ENCODE measurements at regions not wholly inside any gene's neighbourhood (a gene's known extent, or its start where the extent isn't known, plus 50 kb on each side); places are given as distances from the start of the nearest gene placed in this dataset.
A peak's percentile ranks its signal among the peaks of the same experiment; 100 is the strongest.

- H3K27ac ChIP-seq (replicated peaks) = no peak overlapping the region
- H3K4me3 ChIP-seq = no peak overlapping the region
- peaks cover 26% of the 10 kb centered on the region for H3K4me1 ChIP-seq
- TF ChIP-seq, protein P1, sequence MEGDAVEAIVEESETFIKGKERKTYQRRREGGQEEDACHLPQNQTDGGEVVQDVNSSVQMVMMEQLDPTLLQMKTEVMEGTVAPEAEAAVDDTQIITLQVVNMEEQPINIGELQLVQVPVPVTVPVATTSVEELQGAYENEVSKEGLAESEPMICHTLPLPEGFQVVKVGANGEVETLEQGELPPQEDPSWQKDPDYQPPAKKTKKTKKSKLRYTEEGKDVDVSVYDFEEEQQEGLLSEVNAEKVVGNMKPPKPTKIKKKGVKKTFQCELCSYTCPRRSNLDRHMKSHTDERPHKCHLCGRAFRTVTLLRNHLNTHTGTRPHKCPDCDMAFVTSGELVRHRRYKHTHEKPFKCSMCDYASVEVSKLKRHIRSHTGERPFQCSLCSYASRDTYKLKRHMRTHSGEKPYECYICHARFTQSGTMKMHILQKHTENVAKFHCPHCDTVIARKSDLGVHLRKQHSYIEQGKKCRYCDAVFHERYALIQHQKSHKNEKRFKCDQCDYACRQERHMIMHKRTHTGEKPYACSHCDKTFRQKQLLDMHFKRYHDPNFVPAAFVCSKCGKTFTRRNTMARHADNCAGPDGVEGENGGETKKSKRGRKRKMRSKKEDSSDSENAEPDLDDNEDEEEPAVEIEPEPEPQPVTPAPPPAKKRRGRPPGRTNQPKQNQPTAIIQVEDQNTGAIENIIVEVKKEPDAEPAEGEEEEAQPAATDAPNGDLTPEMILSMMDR (IDR thresholded peaks at IDR 0.05; ENCODE audit: borderline replicate concordance) = no peak
- H3K36me3 ChIP-seq = no peaks in the 10 kb centered on the region
- intact Hi-C loops (cut with micrococcal nuclease) = no loop called here
- no peaks in the 10 kb centered on the region for H3K9me3 ChIP-seq (replicated peaks)
- DNase-seq = no peak
- no peaks in the 10 kb centered on the region for H3K27me3 ChIP-seq (ENCODE audit: low read depth)
Observed at GRCh38 chr6:137727216-137727765, 139.8 kb upstream of the TNFAIP3 start.

- DNase-seq = peak; percentile 22
- H3K36me3 ChIP-seq = no peaks in the 10 kb centered on the region
- peaks cover 26% of the 10 kb centered on the region for H3K4me1 ChIP-seq
- no peaks in the 10 kb centered on the region for H3K27me3 ChIP-seq (ENCODE audit: low read depth)
- H3K4me3 ChIP-seq = peak overlapping the region; percentile 18
- TF ChIP-seq, protein P1 (IDR thresholded peaks at IDR 0.05; ENCODE audit: borderline replicate concordance) = no peak
- intact Hi-C loops (cut with micrococcal nuclease) = no loop called here
- H3K9me3 ChIP-seq (replicated peaks) = no peaks in the 10 kb centered on the region
- H3K27ac ChIP-seq (replicated peaks) = peak overlapping the region; percentile 70
Observed at GRCh38 chr6:137728386-137729349, 138.4 kb upstream of the TNFAIP3 start.

DNA sequence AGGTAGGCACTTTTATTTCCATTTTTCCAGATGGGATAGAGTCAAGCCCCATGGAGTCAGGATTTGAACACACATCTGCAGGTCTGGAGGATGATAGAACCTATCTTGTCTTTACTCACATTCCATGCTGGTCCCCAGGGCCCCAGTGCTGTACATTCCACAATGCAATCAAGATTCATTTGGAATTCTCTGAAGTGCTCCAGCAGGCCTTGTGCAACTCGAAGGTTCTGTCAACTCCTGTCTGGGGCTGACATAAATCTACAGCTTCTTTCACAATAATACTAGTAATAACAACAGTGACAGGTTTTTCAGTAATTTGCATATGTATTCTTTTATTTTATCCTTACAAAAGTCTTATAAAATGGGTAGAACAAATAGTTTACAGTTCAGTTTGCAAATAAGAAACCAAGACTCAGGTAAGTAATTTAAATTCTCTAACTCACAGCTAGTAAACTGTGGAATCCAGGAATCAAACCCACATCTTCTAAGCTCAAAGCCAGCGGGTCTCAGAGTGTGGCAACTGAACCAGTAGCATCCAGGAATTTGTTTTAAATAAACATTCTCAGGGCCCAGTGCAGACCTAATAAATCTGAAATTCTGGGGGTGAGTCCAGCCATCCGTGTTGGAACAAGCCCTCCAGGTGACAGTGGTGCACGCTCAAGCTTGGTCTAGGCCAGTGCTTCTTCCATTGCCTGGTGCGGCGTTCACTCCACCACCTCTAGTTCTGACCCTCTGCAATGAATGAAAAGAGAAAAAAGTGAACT, 137.0 kb upstream of the TNFAIP3 start:
- H3K36me3 ChIP-seq = no peaks in the 10 kb centered on the region
- H3K4me1 ChIP-seq = peaks cover 26% of the 10 kb centered on the region
- DNase-seq = no peak
- TF ChIP-seq, protein P1 (IDR thresholded peaks at IDR 0.05; ENCODE audit: borderline replicate concordance) = no peak
- H3K9me3 ChIP-seq (replicated peaks) = no peaks in the 10 kb centered on the region
- H3K27ac ChIP-seq (replicated peaks) = no peak overlapping the region
- intact Hi-C loops (cut with micrococcal nuclease) = no loop called here
- H3K4me3 ChIP-seq = no peak overlapping the region
- no peaks in the 10 kb centered on the region for H3K27me3 ChIP-seq (ENCODE audit: low read depth)

DNA sequence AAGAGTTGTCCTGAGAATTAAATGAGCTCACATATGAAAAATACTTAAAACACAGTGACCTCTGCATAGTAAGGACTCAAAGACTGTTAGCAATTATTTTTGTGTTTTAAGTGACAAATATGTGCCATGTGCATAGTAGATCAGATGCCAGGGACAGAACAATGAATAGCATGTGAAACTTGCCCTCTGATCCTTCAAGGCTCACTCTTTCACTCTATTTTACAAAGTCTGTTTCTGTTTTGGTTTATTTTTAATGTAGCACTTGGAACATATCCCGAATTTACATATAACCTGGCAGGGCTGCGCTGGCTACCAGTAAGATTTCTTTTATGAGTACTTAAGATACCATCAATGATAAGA, 135.5 kb upstream of the TNFAIP3 start:
- H3K4me1 ChIP-seq = peaks cover 26% of the 10 kb centered on the region
- H3K27me3 ChIP-seq (ENCODE audit: low read depth) = no peaks in the 10 kb centered on the region
- H3K9me3 ChIP-seq (replicated peaks) = no peaks in the 10 kb centered on the region
- no peak overlapping the region for H3K27ac ChIP-seq (replicated peaks)
- TF ChIP-seq, protein P1 (IDR thresholded peaks at IDR 0.05; ENCODE audit: borderline replicate concordance) = no peak
- DNase-seq = no peak
- no peaks in the 10 kb centered on the region for H3K36me3 ChIP-seq
- H3K4me3 ChIP-seq = no peak overlapping the region
- intact Hi-C loops (cut with micrococcal nuclease) = no loop called here

DNA sequence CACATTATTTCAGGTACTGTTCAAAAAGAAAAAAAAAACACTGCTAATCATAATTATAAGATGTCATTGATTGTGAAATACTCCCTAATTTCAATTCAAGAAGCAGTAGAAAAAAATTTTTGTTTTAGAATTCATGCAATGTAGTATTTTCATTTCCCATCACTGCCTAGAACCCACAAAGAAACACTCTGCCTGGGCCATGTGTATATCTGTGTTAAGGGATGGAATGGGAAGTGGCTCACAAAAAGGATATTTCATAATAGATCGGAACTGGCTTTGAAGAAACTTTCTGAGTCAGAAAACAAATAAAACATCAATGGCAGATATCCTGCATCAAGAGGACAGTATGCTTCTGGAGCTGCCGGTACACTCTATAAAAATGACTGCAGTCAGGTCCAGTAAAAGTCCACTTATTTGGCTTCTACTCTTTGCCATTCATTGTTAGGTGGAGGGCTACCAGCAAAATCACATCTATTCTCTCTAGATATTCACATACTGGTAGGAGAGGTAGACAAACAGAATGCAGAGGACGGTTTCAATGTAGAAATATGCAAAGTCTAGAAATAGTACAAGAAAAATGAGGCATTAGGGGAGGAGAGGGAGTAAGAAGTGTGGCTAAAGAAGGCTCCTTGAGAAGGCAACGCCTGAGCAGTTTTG, 135.0 kb upstream of the TNFAIP3 start:
- Histone ChIP-seq H3K27me3 (ENCODE audit: low read depth) (no peaks in the 10 kb centered on the region), H3K9me3 (replicated peaks) (no peaks in the 10 kb centered on the region), H3K4me3 (no peak overlapping the region), H3K36me3 (no peaks in the 10 kb centered on the region), H3K27ac (replicated peaks) (no peak overlapping the region), H3K4me1 (peaks cover 26% of the 10 kb centered on the region)
- TF ChIP-seq, protein P1 (IDR thresholded peaks at IDR 0.05; ENCODE audit: borderline replicate concordance) = no peak
- intact Hi-C loops (cut with micrococcal nuclease) = no loop called here
- DNase-seq = no peak

Data from left ventricle myocardium inferior (tissue), 1 donor.